ENCODE measurements at regions not wholly inside any gene's neighbourhood (a gene's known extent, or its start where the extent isn't known, plus 50 kb on each side); places are given as distances from the start of the nearest gene placed in this dataset.

DNA sequence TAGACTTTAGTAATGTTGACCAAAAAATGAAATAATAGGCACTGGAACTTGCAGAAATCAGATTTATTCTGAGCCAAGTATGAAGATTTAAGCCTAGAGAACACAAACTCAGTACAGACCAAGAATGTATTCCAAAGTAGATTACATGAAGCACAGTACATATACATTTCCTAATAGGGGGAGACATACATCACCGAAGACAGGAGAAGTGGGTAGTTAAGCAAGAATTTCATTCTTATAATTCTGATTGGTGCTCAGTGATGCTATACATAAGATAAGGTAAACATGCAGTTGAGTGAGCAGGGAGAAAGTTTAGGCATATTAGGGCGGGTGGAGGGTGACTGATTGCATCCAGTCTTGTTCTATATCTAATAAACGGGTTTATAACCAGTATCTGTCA, 2218.8 kb downstream of the PCDH9 start:
- TF ChIP-seq POLR2AphosphoS5 (IDR thresholded peaks at IDR 0.05; ENCODE audit: insufficient read depth, low read depth, low read length) (no peak), GATA2 (IDR thresholded peaks at IDR 0.05; ENCODE audit: insufficient read depth, insufficient read length, low read depth, low read length) (no peak), MYC (IDR thresholded peaks at IDR 0.05; ENCODE audit: low read depth, low read length) (no peak), EZH2 (IDR thresholded peaks at IDR 0.05; ENCODE audit: borderline replicate concordance, low read depth, low read length, severe bottlenecking) (no peak), JUN (IDR thresholded peaks at IDR 0.05; ENCODE audit: borderline replicate concordance, insufficient read depth, insufficient read length, low read depth) (no peak), POLR2A (IDR thresholded peaks at IDR 0.05; ENCODE audit: low read depth, low read length) (no peak), FOS (IDR thresholded peaks at IDR 0.05; ENCODE audit: borderline replicate concordance, insufficient read depth, low read length) (no peak)
- TF ChIP-seq, protein P1, sequence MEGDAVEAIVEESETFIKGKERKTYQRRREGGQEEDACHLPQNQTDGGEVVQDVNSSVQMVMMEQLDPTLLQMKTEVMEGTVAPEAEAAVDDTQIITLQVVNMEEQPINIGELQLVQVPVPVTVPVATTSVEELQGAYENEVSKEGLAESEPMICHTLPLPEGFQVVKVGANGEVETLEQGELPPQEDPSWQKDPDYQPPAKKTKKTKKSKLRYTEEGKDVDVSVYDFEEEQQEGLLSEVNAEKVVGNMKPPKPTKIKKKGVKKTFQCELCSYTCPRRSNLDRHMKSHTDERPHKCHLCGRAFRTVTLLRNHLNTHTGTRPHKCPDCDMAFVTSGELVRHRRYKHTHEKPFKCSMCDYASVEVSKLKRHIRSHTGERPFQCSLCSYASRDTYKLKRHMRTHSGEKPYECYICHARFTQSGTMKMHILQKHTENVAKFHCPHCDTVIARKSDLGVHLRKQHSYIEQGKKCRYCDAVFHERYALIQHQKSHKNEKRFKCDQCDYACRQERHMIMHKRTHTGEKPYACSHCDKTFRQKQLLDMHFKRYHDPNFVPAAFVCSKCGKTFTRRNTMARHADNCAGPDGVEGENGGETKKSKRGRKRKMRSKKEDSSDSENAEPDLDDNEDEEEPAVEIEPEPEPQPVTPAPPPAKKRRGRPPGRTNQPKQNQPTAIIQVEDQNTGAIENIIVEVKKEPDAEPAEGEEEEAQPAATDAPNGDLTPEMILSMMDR (IDR thresholded peaks at IDR 0.05; ENCODE audit: extremely low read depth in 1 of 2, insufficient read depth in 1 of 2, low read depth in 1 of 2, low read length in 2 of 2), result no peak
- TF ChIP-seq, protein P2, sequence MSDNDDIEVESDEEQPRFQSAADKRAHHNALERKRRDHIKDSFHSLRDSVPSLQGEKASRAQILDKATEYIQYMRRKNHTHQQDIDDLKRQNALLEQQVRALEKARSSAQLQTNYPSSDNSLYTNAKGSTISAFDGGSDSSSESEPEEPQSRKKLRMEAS (IDR thresholded peaks at IDR 0.05; ENCODE audit: insufficient read depth, insufficient read length), result no peak
- dilution Hi-C loops (cut with MboI; ENCODE audit: extremely low pct_ligation_motif_present, low sequenced_read_pairs), result no loop called here
- CTCF ChIA-PET, result interaction anchor here (0.8 kb wide), 1 partner anchor 27 kb away, joined by 3 read pairs; no protein-coding TSS in a partner anchor

More for the DNA sequence above, 2218.8 kb downstream of the PCDH9 start:
- FAIRE-seq, result no peak
- no peak overlapping the region for H3K4me2 ChIP-seq (ENCODE audit: insufficient read depth, low read length)
- intact Hi-C loops (cut with micrococcal nuclease), result no loop called here
- no peak overlapping the region for H2AFZ ChIP-seq (ENCODE audit: low read depth, low read length)
- no peaks in the 10 kb centered on the region for H4K20me1 ChIP-seq (replicated peaks; ENCODE audit: control insufficient read depth, extremely low read depth, insufficient read depth, low read length)
- H3K4me1 ChIP-seq (ENCODE audit: control insufficient read depth, extremely low read depth, insufficient read depth, low read length), result no peaks in the 10 kb centered on the region
- no peaks in the 10 kb centered on the region for H3K79me2 ChIP-seq (ENCODE audit: control insufficient read depth, insufficient read depth, low read length)
- no peak overlapping the region for H3K27ac ChIP-seq (ENCODE audit: insufficient read depth, low read depth, low read length)
- no TSS peak for BruUV-seq (replicated peaks)
- DNase-seq (ENCODE audit: low read depth, low spot score), result no peak
- POLR2A ChIA-PET, result no interaction called here
- no peaks in the 10 kb centered on the region for H3K9me3 ChIP-seq (replicated peaks; ENCODE audit: control insufficient read depth, insufficient read depth, low read length)
- no peak overlapping the region for H3K9ac ChIP-seq (replicated peaks; ENCODE audit: extremely low read depth, insufficient read depth, low read length)
- no peak overlapping the region for H3K4me3 ChIP-seq (replicated peaks in 1 of 3; ENCODE audit: insufficient read depth in 1 of 3, low read depth in 1 of 3, low read length in 3 of 3)
- H3K27me3 ChIP-seq (ENCODE audit: control insufficient read depth in 2 of 2, insufficient read depth in 2 of 2, low read length in 2 of 2), result no peaks in the 10 kb centered on the region
- H3K36me3 ChIP-seq (ENCODE audit: control insufficient read depth in 2 of 2, extremely low read depth in 1 of 2, insufficient read depth in 2 of 2, low read length in 2 of 2), result no peaks in the 10 kb centered on the region
- H3K9me1 ChIP-seq (replicated peaks; ENCODE audit: control insufficient read depth, extremely low read depth, insufficient read depth, low read length), result no peaks in the 10 kb centered on the region

Measured in endothelial cell of umbilical vein (primary cell).